Bronchial epithelial cell (primary cell): ENCODE measurements at regions not wholly inside any gene's neighbourhood (a gene's known extent, or its start where the extent isn't known, plus 50 kb on each side); places are given as distances from the start of the nearest gene placed in this dataset.
"Not testable (repeated sequence)": the region's sequence is repeated elsewhere in the genome, so short reads cannot be mapped to it uniquely, and the experiment has no call there.

Source experiments
- DNase-seq: peaks from one replicate; pipeline ENCODE4 v3.0.0-alpha.2; 2010; ENCODE audit warnings: low read depth
- FAIRE-seq: peaks from 2 replicates; lab custom pipeline; 2011; peaks lifted over from hg19 to GRCh38; lab: Jason Lieb, UNC
- H3K27me3 ChIP-seq: 2 replicates; pipeline ENCODE4 v1.5.1; 2011; ENCODE audit warnings: low read length; ENCODE audit not compliant: control insufficient read depth, insufficient read depth
- H3K36me3 ChIP-seq: 2 replicates; pipeline ENCODE4 v1.5.1; 2011; ENCODE audit warnings: low read length; ENCODE audit not compliant: control insufficient read depth, insufficient read depth
- H3K4me3 ChIP-seq: 2 replicates; pipeline ENCODE4 v1.5.1; 2011; ENCODE audit warnings: mild to moderate bottlenecking, low read depth, low read length, control low read depth
- TF ChIP-seq, protein P1 (sequence below): IDR thresholded peaks from 2 replicates; pipeline ENCODE4 v1.5.1; 2011; ENCODE audit warnings: mild to moderate bottlenecking, moderate library complexity, low read length, control low read depth, inconsistent platforms; ENCODE audit not compliant: insufficient read depth, severe bottlenecking

DNA sequence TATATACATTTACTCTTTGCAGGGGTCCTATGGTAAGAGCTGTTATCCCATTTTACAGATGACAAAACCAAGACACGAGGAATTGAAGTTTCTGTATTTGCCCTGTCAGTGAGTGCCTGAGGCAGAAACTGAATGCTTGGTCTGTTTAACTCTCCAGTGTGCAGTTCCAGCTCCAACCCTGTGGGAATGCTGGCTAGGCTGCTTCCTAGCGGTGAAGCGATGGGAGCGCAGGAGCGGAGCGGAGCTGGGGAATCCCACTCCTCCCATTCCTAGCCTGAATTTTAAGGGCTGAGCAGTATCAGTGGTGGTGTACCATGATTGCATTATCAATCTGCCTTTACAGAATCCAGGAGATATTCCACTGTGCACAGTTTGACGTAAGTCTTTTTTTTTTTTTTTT, 202.3 kb downstream of the LRRC70 start:
- TF ChIP-seq, protein P1, sequence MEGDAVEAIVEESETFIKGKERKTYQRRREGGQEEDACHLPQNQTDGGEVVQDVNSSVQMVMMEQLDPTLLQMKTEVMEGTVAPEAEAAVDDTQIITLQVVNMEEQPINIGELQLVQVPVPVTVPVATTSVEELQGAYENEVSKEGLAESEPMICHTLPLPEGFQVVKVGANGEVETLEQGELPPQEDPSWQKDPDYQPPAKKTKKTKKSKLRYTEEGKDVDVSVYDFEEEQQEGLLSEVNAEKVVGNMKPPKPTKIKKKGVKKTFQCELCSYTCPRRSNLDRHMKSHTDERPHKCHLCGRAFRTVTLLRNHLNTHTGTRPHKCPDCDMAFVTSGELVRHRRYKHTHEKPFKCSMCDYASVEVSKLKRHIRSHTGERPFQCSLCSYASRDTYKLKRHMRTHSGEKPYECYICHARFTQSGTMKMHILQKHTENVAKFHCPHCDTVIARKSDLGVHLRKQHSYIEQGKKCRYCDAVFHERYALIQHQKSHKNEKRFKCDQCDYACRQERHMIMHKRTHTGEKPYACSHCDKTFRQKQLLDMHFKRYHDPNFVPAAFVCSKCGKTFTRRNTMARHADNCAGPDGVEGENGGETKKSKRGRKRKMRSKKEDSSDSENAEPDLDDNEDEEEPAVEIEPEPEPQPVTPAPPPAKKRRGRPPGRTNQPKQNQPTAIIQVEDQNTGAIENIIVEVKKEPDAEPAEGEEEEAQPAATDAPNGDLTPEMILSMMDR, result no peak
- H3K36me3 ChIP-seq, result no peaks in the 10 kb centered on the region
- no peak for FAIRE-seq

DNA sequence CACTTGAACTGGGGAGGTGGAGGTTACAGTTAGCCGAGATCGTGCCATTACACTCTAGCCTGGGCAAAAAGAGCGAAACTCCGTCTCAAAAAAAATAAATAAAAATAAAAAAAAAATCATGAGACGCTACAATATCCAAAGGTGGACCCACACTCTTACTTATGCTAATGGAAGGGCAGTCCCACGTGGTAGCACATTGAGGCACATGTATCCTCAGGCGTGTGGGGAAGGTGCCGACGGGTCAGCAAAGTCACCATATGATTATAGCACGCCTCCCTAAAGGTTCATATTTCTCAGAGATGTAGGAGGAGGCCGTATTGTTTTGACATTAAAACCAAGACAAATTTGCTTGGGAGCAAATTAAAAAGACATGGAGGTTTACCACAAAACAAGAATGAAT, 201.6 kb downstream of the LRRC70 start:
- no peak for FAIRE-seq
- H3K27me3 ChIP-seq, result no peaks in the 10 kb centered on the region
- TF ChIP-seq, protein P1, result no peak
- H3K4me3 ChIP-seq, result no peak overlapping the region
- DNase-seq, result no peak
- no peaks in the 10 kb centered on the region for H3K36me3 ChIP-seq

More for the DNA sequence above, 202.3 kb downstream of the LRRC70 start:
- no peak for DNase-seq
- no peak overlapping the region for H3K4me3 ChIP-seq
- H3K27me3 ChIP-seq, result no peaks in the 10 kb centered on the region

DNA sequence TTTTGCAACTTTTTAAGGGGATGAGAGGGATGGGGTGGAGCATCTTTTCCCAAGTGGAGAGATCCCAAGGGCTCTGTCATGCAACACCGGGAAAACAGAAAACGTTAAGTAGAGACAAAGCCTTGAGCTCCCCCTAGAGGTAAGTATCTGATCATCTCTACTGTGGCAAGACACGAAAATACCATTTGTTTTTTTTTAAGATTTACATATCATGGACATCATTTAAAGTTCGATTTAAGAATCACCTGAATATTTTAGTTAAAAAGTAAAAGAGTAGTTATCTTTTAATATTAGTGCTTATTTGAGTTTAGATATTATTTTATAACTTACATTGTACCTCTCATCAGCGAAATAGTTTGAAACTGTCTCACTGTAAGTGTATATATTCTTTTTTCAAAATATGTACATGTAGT, 200.4 kb downstream of the LRRC70 start:
- FAIRE-seq (no peak), DNase-seq (peak; percentile 57)
- no peaks in the 10 kb centered on the region for H3K27me3 ChIP-seq
- TF ChIP-seq, protein P1, result peak; percentile 66
- H3K4me3 ChIP-seq, result no peak overlapping the region
- H3K36me3 ChIP-seq, result no peaks in the 10 kb centered on the region

DNA sequence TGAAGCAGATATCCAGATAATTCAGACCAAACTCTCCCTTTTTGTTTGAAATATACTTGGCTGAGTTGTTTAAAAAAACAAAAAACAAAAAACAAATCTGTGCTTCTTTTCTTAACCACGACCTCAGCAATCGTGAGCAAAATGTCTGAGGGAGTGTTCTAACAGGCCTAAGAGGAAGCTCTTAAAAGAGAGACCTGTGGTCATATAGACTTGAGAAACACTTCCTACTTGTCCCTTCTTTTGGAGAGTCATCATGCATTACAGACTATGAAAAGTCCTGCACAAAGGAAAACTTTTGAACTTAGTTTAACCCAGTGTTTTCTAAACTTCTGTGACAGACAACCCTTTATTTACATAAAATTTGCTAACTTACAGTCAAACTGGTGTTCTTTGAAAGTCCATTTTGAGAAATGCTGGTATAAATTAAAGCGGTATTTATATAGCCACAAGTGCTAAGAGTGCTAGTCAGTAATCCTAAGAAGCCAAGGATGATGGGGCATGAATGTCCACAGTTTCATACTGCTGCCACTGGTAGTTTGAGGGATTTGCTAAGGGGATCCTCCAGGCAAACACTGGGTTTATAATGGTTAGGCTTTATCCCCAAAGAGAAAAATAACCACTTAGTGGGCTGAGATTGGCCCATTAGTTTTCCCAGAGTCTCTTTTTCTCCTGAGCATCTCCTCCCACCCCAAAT, 199.8 kb downstream of the LRRC70 start:
- Histone ChIP-seq H3K36me3 (no peaks in the 10 kb centered on the region), H3K27me3 (no peaks in the 10 kb centered on the region), H3K4me3 (no peak overlapping the region)
- TF ChIP-seq, protein P1, result no peak
- DNase-seq (no peak), FAIRE-seq (no peak)

DNA sequence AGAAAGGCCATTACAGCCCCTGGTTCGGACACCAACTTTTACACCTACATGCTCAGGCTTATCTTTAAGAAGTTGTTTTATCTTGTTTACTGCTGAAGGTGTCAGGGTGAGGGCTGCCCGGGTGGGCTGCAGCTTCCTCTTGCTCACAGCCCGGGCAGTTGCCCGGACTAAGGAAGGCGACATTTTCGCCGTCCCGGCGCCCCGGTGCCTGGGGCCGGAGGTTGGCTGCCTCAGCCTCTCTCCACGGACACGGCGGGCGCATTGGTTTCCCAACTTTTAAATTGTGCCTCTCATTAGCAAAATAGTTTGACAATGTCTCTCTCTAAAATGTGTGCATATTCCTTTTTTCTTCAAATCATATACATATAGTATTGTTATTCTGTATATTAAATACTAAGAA, 198.5 kb downstream of the LRRC70 start:
- FAIRE-seq, H3K4me3 ChIP-seq, H3K27me3 ChIP-seq, H3K36me3 ChIP-seq, DNase-seq: not testable (repeated sequence)

DNA sequence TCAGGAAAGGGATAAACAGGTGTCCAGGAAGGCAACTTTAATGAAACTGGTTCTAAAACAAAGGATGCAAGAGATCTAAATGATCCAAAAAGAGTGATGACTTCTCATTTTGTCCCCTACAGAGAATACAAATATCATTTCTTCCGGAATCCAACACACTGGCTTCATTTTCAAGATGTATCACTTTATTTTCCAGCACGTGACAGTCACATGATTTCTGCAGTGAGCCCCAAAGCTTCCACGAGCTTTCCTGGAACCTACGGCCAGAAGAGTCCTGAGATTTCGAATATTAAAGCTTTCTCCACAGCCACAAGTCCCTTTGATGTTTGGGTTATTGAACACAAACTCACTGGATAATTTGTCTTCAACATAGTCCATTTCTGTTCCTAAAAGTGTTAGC, 198.0 kb downstream of the LRRC70 start:
- not testable (repeated sequence) for H3K4me3 ChIP-seq, H3K36me3 ChIP-seq, FAIRE-seq, H3K27me3 ChIP-seq, DNase-seq

DNA sequence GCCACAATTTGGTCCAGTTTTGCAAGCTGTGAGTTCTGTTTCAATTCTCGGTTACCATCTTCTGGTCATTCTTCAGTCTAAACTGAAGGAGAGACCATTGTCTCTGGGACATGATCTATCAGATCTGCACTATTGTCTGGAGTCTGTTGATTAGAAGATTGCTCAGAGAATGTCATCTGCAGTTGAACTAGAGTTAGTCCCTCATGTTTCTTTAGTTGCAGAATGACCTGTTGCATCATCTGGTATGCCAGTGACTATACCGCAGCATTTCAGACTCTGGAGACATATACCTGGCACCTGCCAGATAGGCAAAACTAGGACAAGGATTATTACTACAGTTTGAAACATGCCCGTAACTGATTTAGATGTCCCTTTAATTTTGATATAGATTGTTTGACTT, 194.8 kb downstream of the LRRC70 start:
- no peak for FAIRE-seq
- no peak for DNase-seq
- no peak overlapping the region for H3K4me3 ChIP-seq
- no peaks in the 10 kb centered on the region for H3K36me3 ChIP-seq
- H3K27me3 ChIP-seq, result no peaks in the 10 kb centered on the region
- TF ChIP-seq, protein P1, result no peak
